Dendritic cell treated with granulocyte-macrophage colony-stimulating factor and Interleukin-4, amounts not matched to agents 40 ng/mL and 50 ng/mL, for 4 days (primary cell): ENCODE measurements at regions not wholly inside any gene's neighbourhood (a gene's known extent, or its start where the extent isn't known, plus 50 kb on each side); places are given as distances from the start of the nearest gene placed in this dataset.
A peak's percentile ranks its signal among the peaks of the same experiment; 100 is the strongest.

Experiments used
- H3K27ac Mint-ChIP-seq: one replicate; pipeline ENCODE4 v1.8.0; 2022; ENCODE audit warnings: mild to moderate bottlenecking, mixed read lengths
- H3K27me3 Mint-ChIP-seq: one replicate; pipeline ENCODE4 v1.8.0; 2022; ENCODE audit warnings: mild to moderate bottlenecking, mixed read lengths
- H3K36me3 Mint-ChIP-seq: one replicate; pipeline ENCODE4 v1.8.0; 2022; ENCODE audit warnings: low read depth, mixed read lengths
- H3K4me1 Mint-ChIP-seq: one replicate; pipeline ENCODE4 v1.8.0; 2022; ENCODE audit warnings: low read depth, mixed read lengths
- H3K4me3 Mint-ChIP-seq: one replicate; pipeline ENCODE4 v1.8.0; 2022; ENCODE audit warnings: mild to moderate bottlenecking, moderate library complexity, mixed read lengths
- H3K9me3 Mint-ChIP-seq: one replicate; pipeline ENCODE4 v1.8.0; 2022; ENCODE audit warnings: mixed read lengths
- intact Hi-C: fragments of 100-400 bp; cut with micrococcal nuclease; formaldehyde crosslinking; loops from one replicate; pipeline ENCODE4 v1.15.0; 2022

- Mint-ChIP-seq H3K4me1 (peaks cover 18% of the 10 kb centered on the region), H3K27me3 (no peaks in the 10 kb centered on the region), H3K36me3 (no peaks in the 10 kb centered on the region), H3K4me3 (no peak overlapping the region), H3K9me3 (peaks cover 10% of the 10 kb centered on the region), H3K27ac (no peak overlapping the region)
- intact Hi-C loops: no loop called here
Measured at GRCh38 chr3:177811835-177812234, 614.6 kb upstream of the TBL1XR1 start.

GRCh38 chr3:177812492-177812891, 615.2 kb upstream of the TBL1XR1 start:
- intact Hi-C loops: no loop called here

GRCh38 chr3:177813322-177813721, 616.0 kb upstream of the TBL1XR1 start:
- intact Hi-C loops: no loop called here
- Mint-ChIP-seq H3K27me3 (peaks cover 2% of the 10 kb centered on the region), H3K27ac (no peak overlapping the region), H3K9me3 (peaks cover 1% of the 10 kb centered on the region), H3K4me1 (peaks cover 29% of the 10 kb centered on the region), H3K36me3 (no peaks in the 10 kb centered on the region), H3K4me3 (no peak overlapping the region)

More at GRCh38 chr3:177812492-177812891, 615.2 kb upstream of the TBL1XR1 start:
- Mint-ChIP-seq H3K36me3 (no peaks in the 10 kb centered on the region), H3K27me3 (no peaks in the 10 kb centered on the region), H3K4me3 (no peak overlapping the region), H3K4me1 (peaks cover 21% of the 10 kb centered on the region), H3K27ac (no peak overlapping the region), H3K9me3 (peaks cover 10% of the 10 kb centered on the region)

DNA sequence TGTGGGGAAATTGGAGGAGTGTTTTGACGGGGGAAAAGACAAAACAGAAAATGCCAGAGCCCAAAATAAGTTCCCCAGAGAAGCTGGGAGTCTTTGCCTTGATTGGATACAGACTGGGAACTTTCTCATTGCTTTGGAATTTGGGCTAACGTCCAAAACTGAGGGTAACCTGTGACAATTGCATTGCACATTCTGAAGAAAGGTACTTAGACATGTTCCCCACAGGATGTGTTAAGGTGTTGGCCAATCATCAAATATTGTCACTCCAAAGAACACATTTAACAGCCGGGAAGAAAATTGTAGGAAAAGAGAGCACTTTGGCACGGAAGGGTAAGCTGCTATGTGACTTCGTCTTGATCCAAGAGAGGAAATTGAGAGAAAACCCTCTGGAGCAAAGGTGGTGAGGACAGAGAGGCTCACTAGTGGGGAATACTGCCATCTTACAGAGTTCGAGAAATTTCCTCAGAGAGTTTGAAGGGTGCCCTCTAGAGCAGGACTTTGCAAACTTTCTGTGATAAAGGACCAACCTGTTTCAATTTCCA, 619.5 kb upstream of the TBL1XR1 start:
- H3K27ac Mint-ChIP-seq: no peak overlapping the region
- H3K4me1 Mint-ChIP-seq: peaks cover 35% of the 10 kb centered on the region
- no peak overlapping the region for H3K4me3 Mint-ChIP-seq
- no peaks in the 10 kb centered on the region for H3K9me3 Mint-ChIP-seq
- intact Hi-C loops: no loop called here
- peaks cover 2% of the 10 kb centered on the region for H3K27me3 Mint-ChIP-seq
- no peaks in the 10 kb centered on the region for H3K36me3 Mint-ChIP-seq

- intact Hi-C loops: no loop called here
- no peak overlapping the region for H3K4me3 Mint-ChIP-seq
- H3K27ac Mint-ChIP-seq: no peak overlapping the region
- peaks cover 2% of the 10 kb centered on the region for H3K27me3 Mint-ChIP-seq
- no peaks in the 10 kb centered on the region for H3K9me3 Mint-ChIP-seq
- H3K36me3 Mint-ChIP-seq: no peaks in the 10 kb centered on the region
- H3K4me1 Mint-ChIP-seq: peaks cover 40% of the 10 kb centered on the region
Measured at GRCh38 chr3:177817751-177818150, 620.5 kb upstream of the TBL1XR1 start.

DNA sequence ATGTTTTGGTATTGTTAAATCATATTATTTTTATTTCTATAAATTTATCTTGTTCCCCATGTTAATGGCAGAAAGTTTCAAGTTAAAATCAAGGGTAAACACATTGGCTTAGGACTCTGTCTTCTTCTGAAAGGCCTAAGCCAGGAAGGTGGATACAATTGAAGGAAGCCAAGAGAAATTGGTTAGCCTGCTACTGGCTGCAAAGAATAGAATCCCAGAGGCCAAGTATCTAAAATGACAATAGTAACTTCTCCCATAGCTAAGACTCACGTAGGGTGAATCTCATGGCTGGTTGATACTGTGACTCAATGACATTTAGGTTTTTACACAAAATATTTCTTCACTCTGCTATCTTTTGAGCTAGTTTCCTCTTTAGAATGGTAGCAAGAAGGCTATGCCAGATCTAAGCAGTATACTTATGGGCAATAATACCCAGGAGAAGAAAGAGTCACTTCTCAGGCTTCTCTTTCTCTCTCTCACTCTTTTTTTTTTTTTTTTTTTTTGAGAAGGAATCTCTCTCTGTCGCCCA, 621.5 kb upstream of the TBL1XR1 start:
- Mint-ChIP-seq H3K9me3 (no peaks in the 10 kb centered on the region), H3K27me3 (peaks cover 4% of the 10 kb centered on the region), H3K27ac (no peak overlapping the region), H3K4me3 (no peak overlapping the region), H3K4me1 (peaks cover 42% of the 10 kb centered on the region), H3K36me3 (no peaks in the 10 kb centered on the region)
- intact Hi-C loops: no loop called here

- peaks cover 52% of the 10 kb centered on the region for H3K4me1 Mint-ChIP-seq
- H3K9me3 Mint-ChIP-seq: no peaks in the 10 kb centered on the region
- H3K27ac Mint-ChIP-seq: peak overlapping the region; percentile 70
- H3K36me3 Mint-ChIP-seq: no peaks in the 10 kb centered on the region
- peaks cover 4% of the 10 kb centered on the region for H3K27me3 Mint-ChIP-seq
- no peak overlapping the region for H3K4me3 Mint-ChIP-seq
- intact Hi-C loops: loop anchor here (10.0 kb wide), 1 partner anchor 114 kb away; no protein-coding TSS in a partner anchor
Measured at GRCh38 chr3:177820683-177821316, 623.5 kb upstream of the TBL1XR1 start.

DNA sequence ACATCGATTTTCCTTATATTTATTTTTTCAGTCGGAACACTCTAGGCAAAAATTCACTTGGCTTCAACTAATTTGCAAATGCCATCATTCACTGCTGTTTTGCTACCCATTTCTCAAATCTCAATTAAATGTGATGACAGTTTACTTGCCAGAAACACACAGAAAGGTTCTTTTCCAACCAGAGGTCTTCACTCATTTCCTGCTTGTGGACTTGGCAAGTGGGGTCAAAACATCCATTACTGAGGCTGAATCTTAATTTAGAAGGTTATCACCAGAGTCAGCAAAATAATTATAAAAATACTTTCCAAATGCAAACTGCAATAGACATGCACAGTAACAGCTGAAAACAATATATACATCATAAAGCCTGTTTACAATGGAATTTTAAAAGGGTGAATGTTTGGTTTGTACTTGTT, 625.4 kb upstream of the TBL1XR1 start:
- peaks cover 4% of the 10 kb centered on the region for H3K27me3 Mint-ChIP-seq
- peaks cover 53% of the 10 kb centered on the region for H3K4me1 Mint-ChIP-seq
- no peaks in the 10 kb centered on the region for H3K9me3 Mint-ChIP-seq
- no peak overlapping the region for H3K4me3 Mint-ChIP-seq
- H3K36me3 Mint-ChIP-seq: no peaks in the 10 kb centered on the region
- intact Hi-C loops: loop anchor here (10.0 kb wide), 1 partner anchor 112 kb away; no protein-coding TSS in a partner anchor
- H3K27ac Mint-ChIP-seq: no peak overlapping the region

- H3K27ac Mint-ChIP-seq: no peak overlapping the region
- intact Hi-C loops: loop anchor here (10.0 kb wide), 1 partner anchor 111 kb away; no protein-coding TSS in a partner anchor
- H3K4me1 Mint-ChIP-seq: peaks cover 48% of the 10 kb centered on the region
- H3K4me3 Mint-ChIP-seq: no peak overlapping the region
- peaks cover 2% of the 10 kb centered on the region for H3K27me3 Mint-ChIP-seq
- no peaks in the 10 kb centered on the region for H3K36me3 Mint-ChIP-seq
- H3K9me3 Mint-ChIP-seq: no peaks in the 10 kb centered on the region
Measured at GRCh38 chr3:177823701-177824189, 626.5 kb upstream of the TBL1XR1 start.

DNA sequence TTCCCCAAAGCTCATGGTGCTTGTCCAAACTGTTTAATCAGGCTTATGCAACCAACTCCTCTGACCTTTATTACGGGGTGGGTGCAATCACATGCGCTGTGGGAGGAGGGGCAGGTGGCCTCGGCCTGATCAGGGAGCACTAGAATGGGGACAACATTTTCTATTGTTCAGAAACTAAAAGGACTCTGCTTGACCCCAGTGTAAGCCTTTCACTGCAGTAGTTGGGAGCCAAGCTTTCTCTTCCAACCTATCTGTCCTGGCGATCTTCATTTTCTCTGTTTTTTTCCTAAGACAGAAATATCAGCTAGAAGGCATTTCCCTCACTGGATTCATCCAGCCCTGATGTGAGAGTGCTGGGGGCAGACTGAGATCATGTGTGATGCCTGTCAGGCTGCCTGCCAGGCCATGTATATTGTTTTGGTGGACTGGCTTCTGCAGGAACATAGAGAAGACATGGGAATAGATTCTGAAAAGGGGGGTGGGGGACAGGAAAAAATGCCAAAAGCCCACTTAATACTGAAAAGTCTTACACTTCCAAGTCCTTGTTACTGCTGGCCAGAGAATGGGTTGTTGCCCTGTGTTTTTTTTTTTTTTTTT, 627.0 kb upstream of the TBL1XR1 start:
- intact Hi-C loops: loop anchor here (10.0 kb wide), 1 partner anchor 111 kb away; no protein-coding TSS in a partner anchor
- no peak overlapping the region for H3K4me3 Mint-ChIP-seq

GRCh38 chr3:177824841-177825240, 627.6 kb upstream of the TBL1XR1 start:
- H3K27ac Mint-ChIP-seq: no peak overlapping the region
- H3K36me3 Mint-ChIP-seq: no peaks in the 10 kb centered on the region
- intact Hi-C loops: loop anchor here (10.0 kb wide), 1 partner anchor 110 kb away; no protein-coding TSS in a partner anchor
- H3K27me3 Mint-ChIP-seq: peaks cover 2% of the 10 kb centered on the region
- H3K9me3 Mint-ChIP-seq: no peaks in the 10 kb centered on the region
- no peak overlapping the region for H3K4me3 Mint-ChIP-seq
- H3K4me1 Mint-ChIP-seq: peaks cover 40% of the 10 kb centered on the region

More for the DNA sequence above, 627.0 kb upstream of the TBL1XR1 start:
- Mint-ChIP-seq H3K4me1 (peaks cover 46% of the 10 kb centered on the region), H3K27me3 (peaks cover 2% of the 10 kb centered on the region), H3K9me3 (no peaks in the 10 kb centered on the region), H3K36me3 (no peaks in the 10 kb centered on the region), H3K27ac (no peak overlapping the region)

DNA sequence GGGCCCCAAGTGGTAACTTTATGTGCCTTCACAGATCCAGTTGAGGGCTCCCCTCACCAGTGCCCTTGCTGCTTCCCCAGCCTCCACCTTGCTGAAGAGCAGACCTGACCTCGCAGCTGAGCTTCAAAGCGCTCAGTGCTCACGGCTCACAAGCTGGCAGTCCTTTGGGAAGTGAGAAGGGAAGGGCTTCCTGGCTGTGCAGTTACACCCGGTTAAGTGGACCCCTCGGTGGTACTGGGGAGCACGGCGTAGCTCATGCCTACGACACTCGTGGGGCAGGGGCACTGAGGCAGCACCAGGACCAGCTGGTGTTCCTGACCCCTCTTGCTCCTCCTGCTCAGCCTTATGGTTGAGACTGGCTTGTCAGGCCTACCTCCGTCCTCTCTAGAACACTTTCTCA, 629.0 kb upstream of the TBL1XR1 start:
- Mint-ChIP-seq H3K4me3 (no peak overlapping the region), H3K27me3 (peaks cover 2% of the 10 kb centered on the region), H3K27ac (no peak overlapping the region), H3K36me3 (no peaks in the 10 kb centered on the region), H3K4me1 (peaks cover 26% of the 10 kb centered on the region), H3K9me3 (no peaks in the 10 kb centered on the region)
- intact Hi-C loops: loop anchor here (10.0 kb wide), 1 partner anchor 109 kb away; no protein-coding TSS in a partner anchor

DNA sequence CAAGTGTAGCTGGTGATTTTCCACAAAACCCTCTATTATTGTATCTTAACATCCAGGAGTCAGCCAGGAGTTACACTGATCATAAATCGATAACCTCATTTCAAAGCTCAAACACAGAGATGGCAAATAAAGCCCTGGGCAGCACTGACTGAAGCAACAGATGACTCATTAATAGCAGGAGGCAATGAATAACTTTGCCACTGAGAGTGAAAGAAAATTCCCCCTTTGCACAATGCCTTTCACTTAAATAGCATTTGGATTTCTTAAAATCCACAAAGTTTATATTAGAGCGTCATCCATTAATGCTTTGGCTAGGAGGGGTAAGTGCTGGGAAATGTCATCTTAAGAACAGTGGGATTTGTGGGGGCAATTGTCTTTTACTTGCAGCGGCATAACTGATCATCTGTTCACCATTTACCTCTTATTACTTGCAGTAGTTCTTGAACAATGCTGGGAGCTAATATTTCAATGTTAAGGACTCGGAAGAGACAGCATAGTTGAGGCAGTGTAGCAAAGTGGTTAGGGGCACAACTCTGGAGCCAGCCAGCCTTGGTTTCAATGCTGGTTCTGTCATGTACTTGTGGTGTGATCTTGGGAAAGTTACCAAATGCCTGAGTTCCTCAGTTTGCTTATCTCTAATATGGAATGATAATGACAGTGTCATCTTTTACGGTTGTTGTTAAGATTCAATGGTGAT, 630.4 kb upstream of the TBL1XR1 start:
- Mint-ChIP-seq H3K36me3 (no peaks in the 10 kb centered on the region), H3K27ac (no peak overlapping the region), H3K9me3 (no peaks in the 10 kb centered on the region), H3K4me1 (peaks cover 21% of the 10 kb centered on the region), H3K4me3 (no peak overlapping the region), H3K27me3 (peaks cover 2% of the 10 kb centered on the region)
- intact Hi-C loops: loop anchor here (10.0 kb wide), 1 partner anchor 107 kb away; no protein-coding TSS in a partner anchor
